ENCODE measurements at regions not wholly inside any gene's neighbourhood (a gene's known extent, or its start where the extent isn't known, plus 50 kb on each side); places are given as distances from the start of the nearest gene placed in this dataset.

DNA sequence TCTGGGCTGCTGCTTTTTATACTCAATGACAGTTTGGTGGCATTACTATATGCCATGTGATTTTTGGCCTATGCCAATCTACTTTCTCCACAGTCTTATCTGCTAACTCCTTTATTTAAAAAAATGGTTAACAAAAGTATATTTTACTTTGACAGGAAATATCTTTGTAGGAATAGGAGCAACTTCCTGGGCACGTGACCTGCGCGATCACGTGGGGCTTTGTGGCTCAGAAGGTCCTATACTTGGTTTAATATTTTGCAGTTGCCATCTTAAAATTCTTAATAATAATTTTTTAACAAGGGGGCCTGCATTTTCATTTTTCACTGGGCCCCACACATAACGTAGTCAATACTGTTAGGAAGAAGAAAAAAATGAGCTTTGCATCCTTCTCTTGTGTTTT, 249.7 kb downstream of the ACTR3 start:
- no peak for DNase-seq

DNA sequence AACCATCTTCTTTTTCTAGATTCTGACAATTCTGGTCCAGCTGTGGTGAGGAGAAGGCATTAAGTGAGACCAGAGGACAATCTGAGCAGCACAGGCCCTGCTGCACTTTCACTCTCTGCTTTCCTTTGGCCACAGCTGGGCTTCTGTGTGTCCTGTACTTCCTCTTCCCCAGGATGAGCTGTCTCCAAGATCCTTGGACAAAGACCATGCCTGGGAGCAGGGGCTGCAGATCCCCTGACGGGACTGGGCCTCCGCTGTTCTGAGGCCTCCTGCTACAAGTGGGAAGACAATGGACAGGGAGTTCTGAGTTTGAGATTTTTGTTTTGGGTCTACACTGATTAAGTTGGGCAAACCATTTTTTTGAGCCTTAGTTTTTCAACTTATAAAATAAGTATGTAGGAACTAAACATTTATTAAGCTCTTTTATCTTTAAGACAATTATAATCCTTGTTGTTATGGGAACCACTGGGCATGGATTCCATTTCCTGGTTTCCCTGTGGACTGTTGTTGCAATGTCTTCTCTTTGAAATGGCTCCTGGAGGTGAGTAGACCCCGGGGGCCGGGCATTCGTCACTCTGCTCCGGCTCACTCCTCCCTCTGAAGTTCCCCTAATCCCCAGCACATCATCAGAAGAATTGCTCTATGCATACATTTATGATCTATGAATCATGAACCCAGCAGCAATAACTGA, 266.6 kb downstream of the ACTR3 start:
- DNase-seq: no peak

DNA sequence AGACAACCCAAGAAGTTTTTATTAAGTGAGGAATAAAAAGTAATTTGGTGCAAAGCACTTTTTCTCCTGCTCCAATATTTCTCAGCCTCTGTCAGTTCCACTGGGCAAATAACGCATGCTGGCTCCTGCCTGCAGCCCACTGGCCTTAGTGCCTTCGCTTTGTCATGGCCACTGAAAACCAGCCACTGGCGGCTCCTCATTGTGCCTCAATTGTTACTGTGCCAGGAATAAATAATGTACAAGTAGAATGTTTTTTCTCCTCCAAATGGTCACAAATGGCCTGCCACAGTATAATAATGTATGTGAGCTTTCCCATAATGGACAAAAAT, 267.1 kb downstream of the ACTR3 start:
- DNase-seq: no peak

DNA sequence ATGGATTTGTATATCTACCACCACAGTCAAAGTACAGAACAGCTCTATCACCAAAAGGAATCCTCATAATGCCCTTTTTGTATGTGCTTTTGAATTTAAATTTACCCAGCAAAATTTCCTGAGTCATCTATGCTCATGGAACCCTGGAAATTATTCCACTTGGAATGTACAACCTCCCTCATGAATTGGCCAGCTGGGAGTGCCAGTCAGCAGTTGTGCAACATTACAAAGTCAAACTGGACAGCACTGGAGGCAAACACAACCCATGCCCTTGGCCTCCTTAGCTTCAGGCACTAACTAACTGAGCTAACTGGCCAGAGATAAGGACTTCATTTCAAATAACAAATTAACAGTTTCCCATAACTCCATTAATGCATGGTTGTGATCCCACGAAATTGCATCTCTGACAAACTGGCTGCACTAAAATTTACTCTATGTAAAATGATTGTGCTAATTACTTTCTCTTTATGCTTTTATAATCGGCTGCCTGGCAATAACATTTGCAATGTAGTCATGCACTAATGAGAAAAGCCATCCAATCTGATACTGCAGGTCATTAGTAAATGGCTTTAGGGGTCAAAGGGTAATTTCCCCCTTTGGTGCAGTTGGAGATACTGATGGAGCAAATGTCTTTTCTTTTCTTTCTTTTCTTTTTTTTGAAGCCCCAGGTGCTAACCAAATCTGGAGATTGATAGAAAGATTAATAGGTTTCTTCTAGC, 270.5 kb downstream of the ACTR3 start:
- DNase-seq: no peak

DNA sequence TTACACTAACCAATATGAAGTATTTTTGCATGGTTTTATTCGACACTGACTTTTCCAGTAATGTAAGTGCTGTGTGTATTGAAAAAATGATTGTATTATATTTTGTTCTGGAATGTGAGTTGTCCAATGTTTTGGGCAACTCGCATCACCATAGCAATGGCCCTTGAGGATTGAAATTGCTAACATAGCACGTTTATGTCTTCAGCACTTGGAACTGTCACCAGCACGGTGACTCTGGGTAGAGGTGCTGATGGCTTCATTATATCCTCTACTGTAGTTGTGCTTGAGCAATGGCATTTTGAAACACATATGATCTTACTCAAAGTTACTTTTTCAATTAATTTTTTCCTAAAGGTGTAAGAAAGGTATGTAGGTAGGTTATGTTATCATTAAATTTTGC, 271.5 kb downstream of the ACTR3 start:
- no peak for DNase-seq

DNA sequence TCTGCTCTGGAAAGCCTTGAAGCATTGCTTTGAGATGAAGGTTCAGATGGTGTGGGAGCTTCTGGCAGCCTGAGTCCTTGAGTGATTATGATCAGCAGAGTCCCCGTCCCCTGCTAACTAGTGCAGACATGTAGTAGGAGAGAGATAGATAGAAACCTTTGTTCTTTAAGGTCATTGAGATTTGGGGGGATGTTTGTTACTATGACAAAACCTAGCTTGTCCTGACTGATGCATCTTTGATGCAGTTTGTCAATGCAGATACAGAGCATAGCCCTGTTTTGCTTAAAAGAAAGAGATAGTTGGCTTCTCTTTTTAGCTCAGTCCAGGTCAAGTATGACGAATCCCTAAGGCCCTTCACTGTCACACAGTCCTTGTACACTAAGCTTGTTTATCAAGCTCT, 274.6 kb upstream of the DPP10 start:
- DNase-seq: no peak

DNA sequence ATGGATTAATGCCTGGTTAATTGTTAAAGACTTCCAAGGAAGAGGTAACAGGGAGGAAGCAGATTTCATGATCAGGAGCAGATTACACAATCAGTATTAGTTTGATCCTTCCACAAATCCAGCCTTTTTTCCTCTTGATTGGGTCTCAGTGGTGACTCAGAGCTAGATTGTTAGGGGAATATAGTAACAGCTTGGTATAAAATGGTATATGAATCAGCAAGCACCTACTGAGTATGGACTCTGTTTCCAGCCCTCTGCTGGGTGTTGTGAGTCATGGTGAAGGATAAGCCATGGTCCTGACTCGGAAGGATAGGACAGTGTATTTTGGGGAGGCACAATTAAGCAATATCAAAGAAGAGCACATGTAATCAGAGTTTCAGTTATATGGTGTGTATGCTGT, 272.4 kb upstream of the DPP10 start:
- DNase-seq: no peak

DNA sequence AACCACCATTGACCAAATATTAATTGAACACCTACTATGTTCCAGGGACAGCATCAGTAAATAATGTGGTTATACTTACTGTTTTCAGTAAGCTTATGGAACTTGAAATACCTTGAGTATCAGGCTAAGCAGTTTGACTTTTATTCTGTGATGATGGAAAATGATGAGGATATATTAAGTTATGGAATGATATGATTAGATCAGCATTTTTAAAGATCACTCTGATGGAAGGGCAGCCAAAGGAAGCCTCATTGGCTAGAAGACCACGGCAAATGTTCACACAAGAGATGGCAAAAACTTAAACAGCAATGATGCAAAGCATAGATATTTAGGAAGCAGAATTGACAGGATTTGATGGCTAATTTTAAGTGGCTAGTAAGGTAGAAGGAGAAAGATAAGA, 266.9 kb upstream of the DPP10 start:
- no peak for DNase-seq

DNA sequence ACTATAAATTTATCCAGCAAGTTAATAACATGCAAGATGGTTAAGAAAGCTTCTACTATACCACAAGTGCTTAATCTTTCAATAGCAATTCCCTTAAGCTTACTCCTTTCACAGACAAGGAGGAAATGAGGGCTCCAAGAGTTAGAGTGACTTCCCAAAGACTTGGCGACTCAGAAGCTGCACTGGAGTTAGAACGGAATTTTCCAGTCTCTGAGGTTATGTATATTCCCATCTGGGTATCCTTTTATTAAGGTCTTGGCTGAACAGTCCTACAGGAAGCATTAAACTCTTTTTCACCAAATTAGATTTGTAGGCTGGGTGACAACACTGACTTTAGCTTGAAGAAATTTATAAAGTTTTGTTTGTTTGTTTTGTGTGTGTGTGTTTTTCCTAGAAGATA, 256.9 kb upstream of the DPP10 start:
- DNase-seq: no peak

DNA sequence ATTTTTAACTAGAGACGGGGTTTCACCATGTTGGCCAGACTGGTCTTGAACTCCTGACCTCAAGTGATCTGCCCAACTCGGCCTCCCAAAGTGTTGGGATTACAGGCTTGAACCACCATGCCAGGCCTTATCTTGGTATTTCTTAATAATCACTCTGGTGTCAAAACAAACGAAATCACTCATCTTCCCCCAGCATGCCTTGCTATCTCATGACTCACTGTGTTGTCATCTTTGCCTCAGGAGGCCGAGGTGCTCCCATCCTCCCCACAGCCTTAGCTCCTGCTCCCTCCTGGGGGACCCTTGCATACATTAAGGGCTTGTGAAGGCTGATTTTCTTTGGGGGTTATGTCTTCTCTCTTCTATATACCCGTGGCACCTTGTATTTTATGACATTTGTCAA, 250.1 kb upstream of the DPP10 start:
- no peak for DNase-seq

DNA sequence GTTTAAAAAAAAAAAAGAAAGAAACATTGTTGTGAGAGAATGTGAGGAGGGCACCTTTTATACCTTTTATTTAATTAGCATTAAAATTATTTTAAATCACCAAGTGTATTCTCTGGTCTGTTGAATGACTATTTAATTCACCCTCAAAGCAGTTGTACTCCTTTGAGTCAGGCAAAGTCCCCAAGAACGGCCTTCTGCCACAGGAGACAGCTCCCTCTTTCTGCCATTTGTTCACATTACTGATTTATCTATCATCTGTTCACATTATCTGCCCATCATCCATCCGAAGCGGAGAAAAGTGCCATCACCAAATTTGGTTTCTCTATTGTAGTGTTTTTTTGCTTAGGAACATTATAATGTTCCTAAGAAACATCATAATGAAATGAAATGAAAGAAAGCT, 240.7 kb upstream of the DPP10 start:
- DNase-seq: no peak

DNA sequence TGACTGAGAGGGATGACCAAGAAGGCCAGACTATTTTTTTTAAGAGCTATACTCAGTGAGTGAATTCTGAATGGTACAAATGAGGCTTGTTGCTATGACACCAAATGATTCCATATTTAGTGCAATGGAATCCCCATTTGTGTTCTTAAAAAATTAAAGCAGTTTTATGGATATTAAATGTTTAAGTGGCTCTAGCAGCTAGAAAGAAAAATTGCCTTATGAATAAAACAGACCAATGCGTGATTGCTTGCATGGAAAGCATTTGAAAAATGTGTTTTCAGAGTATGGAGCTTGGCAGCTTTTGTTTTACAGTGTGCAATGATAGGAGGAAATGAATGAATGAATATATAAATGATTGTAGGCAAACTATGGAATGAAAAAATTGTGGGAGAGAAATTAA, 238.8 kb upstream of the DPP10 start:
- DNase-seq: no peak

DNA sequence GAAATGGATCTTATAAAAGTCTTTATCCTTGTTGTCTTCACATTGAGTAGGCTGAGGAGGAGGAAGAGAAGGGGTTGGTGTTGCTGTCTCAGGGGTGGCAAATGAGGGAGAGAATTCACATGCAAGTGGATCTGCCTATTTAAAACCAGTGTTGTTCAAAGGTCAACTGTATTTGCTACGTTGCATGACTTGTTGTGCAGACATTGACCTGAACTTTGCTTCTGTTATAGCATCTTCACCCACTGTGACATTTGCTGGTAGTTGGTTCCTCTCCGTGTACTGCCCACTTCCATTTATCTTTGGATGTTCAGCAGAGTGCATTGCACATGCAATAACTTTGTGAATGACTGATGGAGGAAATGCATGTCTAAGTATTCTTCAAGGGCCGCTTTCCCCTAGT, 228.6 kb upstream of the DPP10 start:
- DNase-seq: no peak

DNA sequence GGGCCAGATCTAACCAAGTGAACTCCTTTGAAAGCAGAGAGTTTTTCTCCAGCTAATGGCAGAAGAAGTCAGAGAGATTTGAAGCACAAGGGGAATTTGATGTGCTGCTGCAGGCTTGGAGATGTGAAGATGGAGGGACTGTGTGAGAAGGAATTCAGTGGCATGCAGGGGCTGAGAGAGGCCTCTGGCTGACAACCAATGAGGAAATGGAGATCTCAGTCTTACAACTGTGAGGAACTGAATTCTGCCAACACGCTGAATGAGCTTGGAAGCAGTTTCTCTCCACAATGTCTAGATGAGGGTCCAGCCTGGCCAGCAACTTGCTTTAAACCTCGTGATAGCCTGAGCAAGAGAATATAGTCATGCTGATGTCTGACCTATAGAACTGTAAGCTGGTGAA, 224.1 kb upstream of the DPP10 start:
- DNase-seq: no peak

DNA sequence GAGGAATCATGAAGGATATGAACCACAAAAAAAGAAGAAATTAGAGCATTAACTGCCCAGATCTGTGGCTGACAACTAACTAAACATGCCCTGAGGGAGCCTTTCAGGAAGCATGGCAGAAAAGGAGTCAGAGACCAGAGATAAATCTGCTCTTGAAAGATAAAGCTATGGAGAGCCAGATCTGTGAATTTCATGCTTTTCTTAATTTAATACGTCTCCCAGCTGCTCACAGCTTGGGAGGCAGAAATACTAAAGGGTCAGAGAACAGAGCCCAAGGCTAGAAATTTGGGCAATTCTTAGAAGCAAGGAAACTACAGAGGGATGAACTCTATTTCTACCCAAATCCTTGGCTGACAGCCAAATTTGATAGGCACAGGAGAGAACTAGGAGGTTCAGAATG, 223.0 kb upstream of the DPP10 start:
- peak; percentile 24 for DNase-seq

DNA sequence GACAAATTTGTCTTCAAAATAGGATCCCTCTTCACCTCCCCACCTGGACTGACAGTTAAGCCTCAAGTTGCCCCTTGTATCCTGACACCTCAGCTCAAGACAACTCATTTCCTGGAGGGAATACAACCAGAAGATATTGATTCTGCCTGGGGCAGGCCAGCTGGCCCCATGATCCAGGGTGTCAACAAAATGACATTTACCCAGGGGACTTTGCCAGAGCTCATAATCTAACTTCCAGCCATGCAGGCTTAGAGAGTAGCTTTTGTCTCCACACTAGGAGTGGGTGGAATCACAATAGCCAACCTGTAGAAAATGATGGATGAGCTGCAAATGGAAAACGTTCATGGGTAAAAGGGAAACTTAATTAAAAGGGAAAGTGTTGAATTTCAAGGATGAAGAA, 220.1 kb upstream of the DPP10 start:
- peak; percentile 68 for DNase-seq

DNA sequence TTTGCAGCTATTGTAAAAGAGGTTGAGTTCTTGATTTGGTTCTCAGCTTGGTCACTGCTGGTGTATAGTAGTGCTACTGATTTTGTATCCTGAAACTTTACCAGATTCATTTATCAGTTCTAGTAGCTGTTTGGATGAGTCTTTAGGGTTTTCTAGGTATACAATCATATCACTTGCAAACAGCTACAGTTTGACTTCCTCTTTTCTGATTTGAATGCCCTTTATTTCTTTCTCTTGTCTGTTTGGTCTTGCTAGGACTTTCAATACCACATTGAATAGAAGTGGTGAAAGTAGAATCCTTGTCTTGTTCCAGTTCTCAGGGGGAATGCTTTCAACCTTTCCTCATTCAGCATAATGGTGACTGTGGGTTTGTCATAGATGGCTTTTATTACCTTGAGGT, 210.5 kb upstream of the DPP10 start:
- no peak for DNase-seq

DNA sequence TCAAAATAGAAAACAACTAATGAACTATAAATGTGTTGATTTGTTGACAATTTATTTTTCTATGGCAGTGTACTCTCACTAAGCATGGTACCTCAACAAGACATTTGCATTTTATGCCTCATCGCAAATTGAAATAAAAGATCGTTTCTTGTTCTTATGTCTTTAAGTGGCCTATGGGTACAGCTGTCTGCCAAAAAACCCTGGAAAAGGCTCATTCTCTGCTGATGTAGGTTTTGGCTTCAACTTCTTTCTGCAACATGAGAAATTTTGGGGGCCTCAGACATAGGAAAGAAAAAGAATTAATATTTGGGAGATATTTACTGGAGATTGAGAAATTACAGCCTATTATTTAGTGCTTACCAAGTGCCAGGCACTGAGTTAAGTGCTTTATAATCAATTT, 205.1 kb upstream of the DPP10 start:
- DNase-seq: no peak

DNA sequence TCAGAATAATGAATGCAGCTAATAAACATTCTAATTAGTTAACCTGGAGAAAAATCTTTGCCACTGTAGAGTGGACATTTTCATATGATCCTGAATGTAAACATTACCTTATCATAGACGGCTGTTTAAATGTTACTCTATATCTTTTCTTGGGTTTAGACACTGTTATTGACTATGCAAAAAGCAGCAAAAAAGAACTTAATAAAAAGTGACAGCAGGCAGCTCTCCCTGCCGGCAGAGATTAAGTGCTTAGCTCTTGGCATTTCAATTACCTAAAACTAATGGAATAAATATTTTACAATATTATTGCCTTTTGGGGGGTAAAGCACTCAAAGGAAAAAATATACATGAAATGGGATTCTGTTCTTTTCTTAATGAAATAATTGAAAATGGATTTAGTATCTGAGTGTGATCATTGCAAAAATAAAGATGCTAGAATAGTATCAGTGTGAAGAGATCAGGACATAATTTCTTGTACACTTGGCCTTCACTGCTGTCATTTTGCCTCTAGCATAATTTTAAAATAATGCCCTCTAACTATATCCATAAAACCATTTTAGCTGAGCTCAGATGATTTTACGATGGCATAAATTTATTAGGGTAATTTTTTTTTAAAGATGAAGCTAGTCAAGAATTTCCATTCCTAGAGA, 203.4 kb upstream of the DPP10 start:
- DNase-seq: peak; percentile 48

DNA sequence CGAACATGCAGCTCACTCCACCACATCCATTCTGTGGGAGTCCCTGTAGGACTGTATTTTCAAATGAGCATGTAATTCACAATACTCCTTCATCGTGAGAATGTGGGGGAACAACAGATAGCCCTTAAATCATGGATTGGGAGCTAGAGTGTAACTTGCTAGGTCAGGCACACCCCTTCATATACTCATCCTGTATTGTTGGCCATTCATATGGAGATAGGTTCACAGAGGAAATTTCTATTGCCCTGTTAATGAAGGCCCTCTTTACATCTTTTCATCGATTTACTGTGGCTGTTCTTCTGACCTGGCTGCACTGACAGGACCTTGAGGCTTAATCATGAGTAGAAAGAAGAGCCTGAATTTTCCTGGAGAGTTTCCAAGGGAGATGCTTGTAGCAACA, 193.8 kb upstream of the DPP10 start:
- no peak for DNase-seq

DNA sequence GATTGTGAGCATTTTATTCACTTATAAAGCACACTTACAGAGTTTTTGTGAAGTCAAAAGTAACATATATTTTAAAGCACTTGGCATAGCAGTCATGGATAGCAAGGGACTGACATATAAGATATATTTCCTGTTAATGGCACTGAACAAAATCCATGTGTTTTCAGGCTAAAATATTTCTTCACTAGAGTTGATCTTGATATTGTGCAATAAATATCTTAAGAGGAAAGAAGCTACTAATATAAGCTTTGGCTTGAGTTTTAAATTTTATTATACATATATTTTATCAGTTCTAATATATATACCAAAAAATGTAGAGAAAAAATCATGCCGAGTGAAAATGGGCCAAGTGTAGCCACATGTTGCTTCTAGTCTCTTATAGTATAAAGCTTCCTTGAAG, 189.7 kb upstream of the DPP10 start:
- no peak for DNase-seq

DNA sequence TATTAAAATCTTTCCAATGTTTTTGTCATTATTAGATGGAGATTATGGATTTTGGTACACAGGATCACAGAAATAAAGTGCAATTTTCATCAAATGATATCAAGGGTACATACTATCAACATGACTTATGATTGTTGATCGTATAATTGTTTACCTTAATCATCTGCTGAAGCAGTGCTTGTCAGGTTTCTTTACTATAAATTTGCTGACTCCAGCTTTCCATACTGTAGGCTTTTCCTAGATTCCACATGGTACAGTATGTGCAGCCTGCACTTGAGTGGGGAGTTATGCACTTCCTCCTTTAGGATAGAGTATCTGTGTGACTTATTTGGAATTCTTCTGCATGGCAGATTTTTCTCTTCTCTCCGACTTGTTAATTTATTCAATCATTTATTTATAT, 187.6 kb upstream of the DPP10 start:
- no peak for DNase-seq

DNA sequence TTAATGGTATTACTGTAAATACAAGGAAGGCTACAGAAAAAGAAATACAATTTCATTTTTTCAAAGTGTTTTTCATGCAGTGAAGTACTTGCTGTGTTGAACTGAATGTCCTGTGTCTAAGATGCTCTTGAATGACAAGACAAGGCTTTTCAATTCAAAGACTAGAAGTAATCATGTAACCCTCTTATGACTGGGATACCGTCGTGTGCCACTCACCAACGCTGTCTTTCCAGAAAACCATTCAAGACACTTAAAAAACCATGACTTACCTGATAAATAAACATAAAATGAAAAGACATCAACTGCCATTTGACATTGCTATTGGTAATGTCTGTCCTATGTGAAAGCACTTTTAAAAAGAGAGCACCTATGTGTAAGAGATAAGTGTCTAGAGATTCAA, 183.1 kb upstream of the DPP10 start:
- DNase-seq: no peak

DNA sequence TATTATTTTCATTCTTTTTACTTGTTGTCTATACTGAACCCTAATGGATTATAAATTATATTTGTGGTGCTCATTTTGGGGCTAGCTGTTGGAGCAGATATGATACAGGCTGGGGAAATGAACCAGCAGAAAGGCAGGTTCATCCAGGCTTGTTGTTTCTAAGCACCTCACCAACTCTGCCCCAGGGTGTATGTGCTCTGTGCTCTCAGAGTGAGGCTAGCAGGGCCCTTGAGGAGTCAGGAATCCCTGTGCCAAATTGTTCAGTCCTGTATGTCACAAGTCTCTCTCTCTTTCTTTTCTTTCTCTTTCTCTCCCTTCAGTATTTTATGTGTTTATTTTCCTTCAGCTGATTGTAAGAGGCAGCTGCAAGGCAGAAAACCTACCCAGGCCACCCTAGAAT, 181.1 kb upstream of the DPP10 start:
- DNase-seq: no peak

DNA sequence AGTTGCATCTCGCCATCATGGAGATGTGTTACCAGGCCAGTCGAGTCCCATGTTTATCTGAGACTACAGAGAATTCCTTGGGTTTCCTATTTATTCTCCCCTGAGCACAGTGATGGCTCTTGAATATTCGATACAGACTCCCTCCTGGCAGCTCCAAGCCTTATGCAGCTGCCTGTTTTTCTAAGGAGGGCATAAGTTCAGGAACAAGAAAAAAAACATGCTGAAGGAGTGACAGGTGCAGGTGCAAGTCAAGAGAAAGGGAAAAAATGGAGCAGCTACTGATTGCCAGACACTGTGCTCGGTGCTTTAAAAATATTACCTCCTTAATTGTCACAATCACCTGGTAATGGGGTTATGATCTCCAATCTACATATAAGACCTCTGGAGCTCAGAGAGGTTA, 177.2 kb upstream of the DPP10 start:
- DNase-seq: no peak
